ENCODE measurements at regions not wholly inside any gene's neighbourhood (a gene's known extent, or its start where the extent isn't known, plus 50 kb on each side); places are given as distances from the start of the nearest gene placed in this dataset.

GRCh38 chr3:8385848-8386620 is 115.6 kb upstream of the LMCD1 start:
- H3K27me3 ChIP-seq (ENCODE audit: control insufficient read depth in 1 of 2, insufficient read depth in 2 of 2, low read length in 2 of 2): no peaks in the 10 kb centered on the region
- no peak overlapping the region for H3K27ac ChIP-seq (ENCODE audit: low read depth in 1 of 2, low read length in 2 of 2)
- Mint-ChIP-seq H3K27me3 (no peaks in the 10 kb centered on the region), H3K27ac (no peak overlapping the region), H3K4me1 (ENCODE audit: low read depth) (no peaks in the 10 kb centered on the region), H3K4me3 (no peak overlapping the region), H3K36me3 (ENCODE audit: low read depth) (no peaks in the 10 kb centered on the region), H3K9me3 (no peaks in the 10 kb centered on the region)
- no peaks in the 10 kb centered on the region for H3K4me1 ChIP-seq (ENCODE audit: insufficient read depth, low read length)
- H3K36me3 ChIP-seq (ENCODE audit: insufficient read depth, low read length): no peaks in the 10 kb centered on the region
- CTCF ChIA-PET: interaction anchor here (1.1 kb wide), 1 partner anchor 31 kb away, joined by 3 read pairs; no protein-coding TSS in a partner anchor
- POLR2A ChIA-PET: no interaction called here
- intact Hi-C loops (cut with DNase I, micrococcal nuclease): loop anchor here in 1 of 2 experiments (2.0 kb wide), 1 partner anchor 59 kb away; no protein-coding TSS in a partner anchor
- DNase-seq (no peak), ATAC-seq (ENCODE audit: poor library complexity) (no peak)
- TF ChIP-seq, protein P1, sequence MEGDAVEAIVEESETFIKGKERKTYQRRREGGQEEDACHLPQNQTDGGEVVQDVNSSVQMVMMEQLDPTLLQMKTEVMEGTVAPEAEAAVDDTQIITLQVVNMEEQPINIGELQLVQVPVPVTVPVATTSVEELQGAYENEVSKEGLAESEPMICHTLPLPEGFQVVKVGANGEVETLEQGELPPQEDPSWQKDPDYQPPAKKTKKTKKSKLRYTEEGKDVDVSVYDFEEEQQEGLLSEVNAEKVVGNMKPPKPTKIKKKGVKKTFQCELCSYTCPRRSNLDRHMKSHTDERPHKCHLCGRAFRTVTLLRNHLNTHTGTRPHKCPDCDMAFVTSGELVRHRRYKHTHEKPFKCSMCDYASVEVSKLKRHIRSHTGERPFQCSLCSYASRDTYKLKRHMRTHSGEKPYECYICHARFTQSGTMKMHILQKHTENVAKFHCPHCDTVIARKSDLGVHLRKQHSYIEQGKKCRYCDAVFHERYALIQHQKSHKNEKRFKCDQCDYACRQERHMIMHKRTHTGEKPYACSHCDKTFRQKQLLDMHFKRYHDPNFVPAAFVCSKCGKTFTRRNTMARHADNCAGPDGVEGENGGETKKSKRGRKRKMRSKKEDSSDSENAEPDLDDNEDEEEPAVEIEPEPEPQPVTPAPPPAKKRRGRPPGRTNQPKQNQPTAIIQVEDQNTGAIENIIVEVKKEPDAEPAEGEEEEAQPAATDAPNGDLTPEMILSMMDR (IDR thresholded peaks at IDR 0.05): no peak
- no peak overlapping the region for H3K4me3 ChIP-seq (ENCODE audit: low read length)
- no peaks in the 10 kb centered on the region for H3K9me3 ChIP-seq (ENCODE audit: control insufficient read depth in 1 of 2, insufficient read depth in 1 of 2, low read length in 2 of 2)

GRCh38 chr3:8387571-8387970 is 114.1 kb upstream of the LMCD1 start:
- Mint-ChIP-seq H3K27me3 (no peaks in the 10 kb centered on the region), H3K4me3 (no peak overlapping the region), H3K9me3 (no peaks in the 10 kb centered on the region), H3K4me1 (ENCODE audit: low read depth) (no peaks in the 10 kb centered on the region), H3K27ac (no peak overlapping the region), H3K36me3 (ENCODE audit: low read depth) (no peaks in the 10 kb centered on the region)
- Histone ChIP-seq H3K4me3 (ENCODE audit: low read length) (no peak overlapping the region), H3K4me1 (ENCODE audit: insufficient read depth, low read length) (no peaks in the 10 kb centered on the region), H3K27ac (ENCODE audit: low read depth in 1 of 2, low read length in 2 of 2) (no peak overlapping the region), H3K27me3 (ENCODE audit: control insufficient read depth in 1 of 2, insufficient read depth in 2 of 2, low read length in 2 of 2) (no peaks in the 10 kb centered on the region), H3K9me3 (ENCODE audit: control insufficient read depth in 1 of 2, insufficient read depth in 1 of 2, low read length in 2 of 2) (no peaks in the 10 kb centered on the region), H3K36me3 (ENCODE audit: insufficient read depth, low read length) (no peaks in the 10 kb centered on the region)
- intact Hi-C loops (cut with DNase I, micrococcal nuclease): loop anchor here in 1 of 2 experiments (2.0 kb wide), 1 partner anchor 61 kb away; no protein-coding TSS in a partner anchor
- ATAC-seq (ENCODE audit: poor library complexity): no peak
- TF ChIP-seq, protein P1 (IDR thresholded peaks at IDR 0.05): no peak
- ChIA-PET CTCF (no interaction called here), POLR2A (no interaction called here)
- no peak for DNase-seq

DNA sequence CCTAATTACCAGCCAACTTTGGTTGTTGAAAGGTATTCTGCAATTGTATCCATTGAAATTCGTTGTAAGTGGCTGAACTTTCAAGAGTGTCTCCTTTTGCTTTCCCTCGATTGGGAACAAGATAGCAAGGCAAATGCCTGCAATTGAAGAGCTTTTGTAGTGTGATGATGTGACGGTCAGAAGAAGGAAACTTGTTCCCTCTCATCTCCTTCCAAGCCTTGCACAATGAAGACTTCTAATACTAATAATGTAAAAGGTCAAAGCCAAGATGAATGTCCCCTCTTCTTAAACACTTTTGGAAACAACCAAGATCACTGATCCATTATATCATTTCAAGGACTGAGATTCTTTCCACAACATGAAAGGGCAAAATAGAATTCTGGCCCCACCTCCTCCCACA is 101.9 kb upstream of the LMCD1 start:
- H3K9me3 Mint-ChIP-seq: peaks cover 4% of the 10 kb centered on the region
- Histone ChIP-seq H3K4me1 (ENCODE audit: insufficient read depth, low read length) (no peaks in the 10 kb centered on the region), H3K27ac (ENCODE audit: low read depth in 1 of 2, low read length in 2 of 2) (no peak overlapping the region), H3K36me3 (ENCODE audit: insufficient read depth, low read length) (no peaks in the 10 kb centered on the region), H3K9me3 (ENCODE audit: control insufficient read depth in 1 of 2, insufficient read depth in 1 of 2, low read length in 2 of 2) (no peaks in the 10 kb centered on the region), H3K27me3 (ENCODE audit: control insufficient read depth in 1 of 2, insufficient read depth in 2 of 2, low read length in 2 of 2) (peaks cover 0 to 5% of the 10 kb centered on the region in 2 experiments), H3K4me3 (ENCODE audit: low read length) (no peak overlapping the region)
- H3K36me3 Mint-ChIP-seq (ENCODE audit: low read depth): no peaks in the 10 kb centered on the region
- DNase-seq (no peak), ATAC-seq (ENCODE audit: poor library complexity) (no peak)
- no peak overlapping the region for H3K4me3 Mint-ChIP-seq
- H3K27ac Mint-ChIP-seq: no peak overlapping the region
- ChIA-PET CTCF (no interaction called here), POLR2A (interaction anchor here (1.3 kb wide), 1 partner anchor 18 kb away, joined by 3 read pairs; no protein-coding TSS in a partner anchor)
- no peaks in the 10 kb centered on the region for H3K4me1 Mint-ChIP-seq (ENCODE audit: low read depth)
- TF ChIP-seq, protein P1 (IDR thresholded peaks at IDR 0.05): no peak
- no peaks in the 10 kb centered on the region for H3K27me3 Mint-ChIP-seq
- intact Hi-C loops (cut with DNase I, micrococcal nuclease): no loop called here

All from CD4-positive, alpha-beta T cell (primary cell).